Endothelial cell of umbilical vein (primary cell): ENCODE measurements at regions not wholly inside any gene's neighbourhood (a gene's known extent, or its start where the extent isn't known, plus 50 kb on each side); places are given as distances from the start of the nearest gene placed in this dataset.

Source experiments
- BruUV-seq: library from RNA; stranded (reverse); fragments of 400-500 nt; replicated peaks from 2 replicates; lab custom pipeline; 2021; lab: Mats Ljungman, UMichigan
- CTCF ChIA-PET: fragments of 300-600, 350-600 bp; sonication (Branson Sonifier 250); formaldehyde crosslinking; loops from one replicate; lab custom pipeline; 2021; ENCODE audit warnings: antibody characterized with exemption, inconsistent platforms; lab: Charles Lee
- POLR2A ChIA-PET: fragments of 300-600, 350-600 bp; sonication (Branson Sonifier 250); formaldehyde crosslinking; loops from one replicate; lab custom pipeline; 2021; ENCODE audit warnings: antibody characterized with exemption, inconsistent platforms; lab: Charles Lee
- DNase-seq: peaks from one replicate; pipeline ENCODE4 v3.0.0-alpha.2; 2011; ENCODE audit warnings: low read depth, low spot score
- FAIRE-seq: peaks from 2 replicates; lab custom pipeline; 2011; peaks lifted over from hg19 to GRCh38; lab: Jason Lieb, UNC
- H2AFZ ChIP-seq: 2 replicates; pipeline ENCODE4 v1.6.0; 2012; ENCODE audit warnings: low read depth, low read length, control low read depth, inconsistent platforms
- H3K27ac ChIP-seq: 2 replicates; pipeline ENCODE4 v1.5.1; 2011; ENCODE audit warnings: low read depth, mild to moderate bottlenecking, control low read depth, low read length, moderate library complexity; ENCODE audit not compliant: insufficient read depth
- H3K27me3 ChIP-seq, 2 experiments: 2 replicates each; pipeline versions ENCODE4 v1.6.0 to v1.6.1; 2011; ENCODE audit warnings: low read length in 2 of 2, mixed read lengths in 1 of 2; ENCODE audit not compliant: control insufficient read depth in 2 of 2, insufficient read depth in 2 of 2
- H3K36me3 ChIP-seq, 2 experiments: 2 replicates in 1 of 2; 3 replicates in 1 of 2; pipeline ENCODE4 v1.5.1; 2011; ENCODE audit warnings: low read length in 2 of 2, mild to moderate bottlenecking in 1 of 2, moderate library complexity in 1 of 2; ENCODE audit not compliant: control insufficient read depth in 2 of 2, insufficient read depth in 2 of 2; ENCODE audit errors: extremely low read depth in 1 of 2
- H3K4me1 ChIP-seq: 3 replicates; pipeline ENCODE4 v1.5.1; 2011; ENCODE audit warnings: mild to moderate bottlenecking, low read length; ENCODE audit not compliant: control insufficient read depth, insufficient read depth; ENCODE audit errors: extremely low read depth
- H3K4me2 ChIP-seq: 2 replicates; pipeline ENCODE4 v1.6.1; 2011; ENCODE audit warnings: low read length, control low read depth, mixed read lengths; ENCODE audit not compliant: insufficient read depth
- H3K4me3 ChIP-seq, 3 experiments: fragments of 200-600 bp in 1 of 3; sonication (generic), shearing (Covaris generic) in 1 of 3; replicated peaks in 1 of 3; 2 replicates each; pipeline ENCODE4 v1.5.1; 2011 to 2016; ENCODE audit warnings: control low read depth in 3 of 3, low read length in 3 of 3, mild to moderate bottlenecking in 2 of 3, inconsistent platforms in 1 of 3, low read depth in 1 of 3, moderate library complexity in 1 of 3; ENCODE audit not compliant: insufficient read depth in 1 of 3
- H3K79me2 ChIP-seq: 2 replicates; pipeline ENCODE4 v1.6.0; 2012; ENCODE audit warnings: low read length, inconsistent platforms; ENCODE audit not compliant: control insufficient read depth, insufficient read depth
- H3K9ac ChIP-seq: replicated peaks from 2 replicates; pipeline ENCODE3; 2011; ENCODE audit warnings: low read length, control low read depth; ENCODE audit not compliant: insufficient read depth; ENCODE audit errors: extremely low read depth
- H3K9me1 ChIP-seq: replicated peaks from 3 replicates; pipeline ENCODE4 v1.6.0; 2011; ENCODE audit warnings: mild to moderate bottlenecking, low read length; ENCODE audit not compliant: control insufficient read depth, insufficient read depth; ENCODE audit errors: extremely low read depth
- H3K9me3 ChIP-seq: replicated peaks from 2 replicates; pipeline ENCODE4 v1.5.1; 2012; ENCODE audit warnings: low read length, inconsistent platforms; ENCODE audit not compliant: control insufficient read depth, insufficient read depth
- H4K20me1 ChIP-seq: replicated peaks from 2 replicates; pipeline ENCODE3; 2011; ENCODE audit warnings: mild to moderate bottlenecking, low read length; ENCODE audit not compliant: control insufficient read depth, insufficient read depth; ENCODE audit errors: extremely low read depth
- CTCF ChIP-seq, 2 donors: IDR thresholded peaks; 1 replicate in 1 of 2; 2 replicates in 1 of 2; pipeline ENCODE4 v1.5.1; 2011; ENCODE audit warnings: low read length in 2 of 2, mild to moderate bottlenecking in 2 of 2, moderate library complexity in 2 of 2, control low read depth in 1 of 2, inconsistent platforms in 1 of 2, low read depth in 1 of 2; ENCODE audit not compliant: insufficient read depth in 1 of 2; ENCODE audit errors: extremely low read depth in 1 of 2
- EZH2 ChIP-seq: IDR thresholded peaks from 2 replicates; pipeline ENCODE4 v1.6.1; 2012; ENCODE audit warnings: borderline replicate concordance, low read depth, mild to moderate bottlenecking, moderate library complexity, low read length, inconsistent platforms; ENCODE audit not compliant: severe bottlenecking
- FOS ChIP-seq: IDR thresholded peaks from 2 replicates; pipeline ENCODE4 v1.6.1; 2011; ENCODE audit warnings: mild to moderate bottlenecking, low read length, moderate library complexity, borderline replicate concordance; ENCODE audit not compliant: insufficient read depth
- GATA2 ChIP-seq: IDR thresholded peaks from 2 replicates; pipeline ENCODE4 v1.7.0; 2011; ENCODE audit warnings: low read depth, mild to moderate bottlenecking, moderate library complexity, mixed read lengths, low read length; ENCODE audit not compliant: insufficient read length, insufficient read depth
- JUN ChIP-seq: IDR thresholded peaks from 2 replicates; pipeline ENCODE4 v1.6.1; 2011; ENCODE audit warnings: borderline replicate concordance, low read depth; ENCODE audit not compliant: insufficient read length, insufficient read depth
- MAX ChIP-seq: IDR thresholded peaks from 2 replicates; pipeline ENCODE4 v1.6.1; 2011; ENCODE audit not compliant: insufficient read depth, insufficient read length
- MYC ChIP-seq: IDR thresholded peaks from one replicate; pipeline ENCODE4 v1.6.1; 2011; ENCODE audit warnings: mild to moderate bottlenecking, low read depth, low read length
- POLR2A ChIP-seq: IDR thresholded peaks from 2 replicates; pipeline ENCODE4 v1.6.1; 2012; ENCODE audit warnings: low read depth, mild to moderate bottlenecking, control low read depth, low read length
- POLR2AphosphoS5 ChIP-seq: IDR thresholded peaks from 2 replicates; pipeline ENCODE4 v1.6.1; 2012; ENCODE audit warnings: low read depth, mild to moderate bottlenecking, control low read depth, low read length, moderate library complexity; ENCODE audit not compliant: insufficient read depth
- dilution Hi-C: fragments of 300-500 bp; cut with MboI; formaldehyde crosslinking; loops from one replicate; pipeline ENCODE4 v1.15.0; 2019; ENCODE audit warnings: low sequenced_read_pairs; ENCODE audit not compliant: extremely low pct_ligation_motif_present
- intact Hi-C: fragments of 100-400 bp; cut with micrococcal nuclease; formaldehyde crosslinking; loops from one replicate; pipeline ENCODE4 v1.10.0; 2022

GRCh38 chr6:54729716-54730115, 116.9 kb upstream of the FAM83B start:
- FAIRE-seq = no peak
- Histone ChIP-seq H3K79me2 (no peaks in the 10 kb centered on the region), H3K27ac (no peak overlapping the region), H4K20me1 (no peaks in the 10 kb centered on the region), H2AFZ (no peak overlapping the region), H3K36me3 (no peaks in the 10 kb centered on the region), H3K4me1 (no peaks in the 10 kb centered on the region), H3K4me2 (no peak overlapping the region), H3K9ac (no peak overlapping the region), H3K4me3 (no peak overlapping the region), H3K27me3 (no peaks in the 10 kb centered on the region), H3K9me3 (no peaks in the 10 kb centered on the region), H3K9me1 (no peaks in the 10 kb centered on the region)
- POLR2A ChIA-PET = no interaction called here
- TF ChIP-seq CTCF (IDR thresholded peaks at IDR 0.05; ENCODE audit: extremely low read depth in 1 of 2, insufficient read depth in 1 of 2, low read depth in 1 of 2, low read length in 2 of 2) (no peak), GATA2 (no peak), MYC (no peak), MAX (no peak), EZH2 (no peak), FOS (no peak), POLR2A (no peak), POLR2AphosphoS5 (no peak), JUN (no peak)
- no TSS peak for BruUV-seq
- no peak for DNase-seq
- dilution Hi-C loops (no loop called here), intact Hi-C loops (no loop called here)
- CTCF ChIA-PET = no interaction called here
